CD8-positive, alpha-beta memory T cell (primary cell): ENCODE measurements at regions not wholly inside any gene's neighbourhood (a gene's known extent, or its start where the extent isn't known, plus 50 kb on each side); places are given as distances from the start of the nearest gene placed in this dataset.
"Not testable (repeated sequence)": the region's sequence is repeated elsewhere in the genome, so short reads cannot be mapped to it uniquely, and the experiment has no call there.

Experiments used
- CTCF ChIA-PET: fragments of 350-600 bp; sonication (Branson Sonifier 250); formaldehyde crosslinking; loops from one replicate; lab custom pipeline; 2021; ENCODE audit warnings: antibody characterized with exemption; lab: Charles Lee
- POLR2A ChIA-PET: fragments of 350-600 bp; sonication (Branson Sonifier 250); formaldehyde crosslinking; loops from one replicate; lab custom pipeline; 2021; ENCODE audit warnings: antibody characterized with exemption; lab: Charles Lee
- DNase-seq, 5 donors: peaks; one replicate each; pipeline versions ENCODE4 v3.0.0 to v3.0.0-alpha.2; 2020 to 2022; ENCODE audit warnings: mixed read lengths in 1 of 5
- H3K27ac ChIP-seq: one replicate; pipeline ENCODE4 v1.7.0; 2013; ENCODE audit warnings: low read depth, mild to moderate bottlenecking, low read length, moderate library complexity
- H3K27me3 ChIP-seq: 2 replicates; pipeline ENCODE4 v1.7.0; 2013; ENCODE audit warnings: low read length, mild to moderate bottlenecking; ENCODE audit not compliant: insufficient read depth, poor library complexity, severe bottlenecking
- H3K36me3 ChIP-seq: 2 replicates; pipeline ENCODE4 v1.7.0; 2013; ENCODE audit warnings: mild to moderate bottlenecking, low read length, moderate library complexity; ENCODE audit not compliant: insufficient read depth
- H3K4me1 ChIP-seq: 2 replicates; pipeline ENCODE4 v1.7.0; 2013; ENCODE audit warnings: mild to moderate bottlenecking, low read length, moderate library complexity; ENCODE audit not compliant: insufficient read depth
- H3K4me3 ChIP-seq: 2 replicates; pipeline ENCODE4 v1.7.0; 2013; ENCODE audit warnings: mild to moderate bottlenecking, low read length
- H3K9me3 ChIP-seq: 2 replicates; pipeline ENCODE4 v1.7.0; 2013; ENCODE audit warnings: mild to moderate bottlenecking, low read length
- H3K27ac Mint-ChIP-seq, 8 donors: one replicate each; pipeline ENCODE4 v1.8.0; 2020 to 2021; ENCODE audit warnings: mixed read lengths in 8 of 8, mild to moderate bottlenecking in 6 of 8, inconsistent platforms in 3 of 8, moderate library complexity in 3 of 8
- H3K27me3 Mint-ChIP-seq, 2 donors: one replicate each; pipeline ENCODE4 v1.8.0; 2020 to 2021; ENCODE audit warnings: mixed read lengths in 2 of 2, mild to moderate bottlenecking in 1 of 2, moderate library complexity in 1 of 2
- H3K36me3 Mint-ChIP-seq, 3 donors: one replicate each; pipeline ENCODE4 v1.8.0; 2020 to 2021; ENCODE audit warnings: mixed read lengths in 3 of 3, inconsistent platforms in 1 of 3, mild to moderate bottlenecking in 1 of 3
- H3K4me1 Mint-ChIP-seq, 3 donors: one replicate each; pipeline ENCODE4 v1.8.0; 2020 to 2021; ENCODE audit warnings: mixed read lengths in 3 of 3, inconsistent platforms in 1 of 3, mild to moderate bottlenecking in 1 of 3
- H3K4me3 Mint-ChIP-seq, 7 donors: one replicate each; pipeline ENCODE4 v1.8.0; 2020 to 2021; ENCODE audit warnings: mixed read lengths in 7 of 7, mild to moderate bottlenecking in 6 of 7, moderate library complexity in 4 of 7, inconsistent platforms in 2 of 7
- H3K9me3 Mint-ChIP-seq, 5 donors: one replicate each; pipeline ENCODE4 v1.8.0; 2020 to 2022; ENCODE audit warnings: mixed read lengths in 5 of 5, mild to moderate bottlenecking in 3 of 5, moderate library complexity in 2 of 5, inconsistent platforms in 1 of 5

GRCh38 chr11:29093416-29094120 is 923.3 kb downstream of the KCNA4 start:
- H3K27me3 Mint-ChIP-seq: no peaks in the 10 kb centered on the region
- H3K4me3 Mint-ChIP-seq: no peak overlapping the region
- Histone ChIP-seq H3K27me3 (no peaks in the 10 kb centered on the region), H3K27ac (no peak overlapping the region), H3K4me3 (no peak overlapping the region), H3K4me1 (no peaks in the 10 kb centered on the region), H3K9me3 (no peaks in the 10 kb centered on the region), H3K36me3 (no peaks in the 10 kb centered on the region)
- no peaks in the 10 kb centered on the region for H3K4me1 Mint-ChIP-seq
- peaks cover 2 to 28% (median 13%) of the 10 kb centered on the region in 5 donors for H3K9me3 Mint-ChIP-seq
- ChIA-PET POLR2A (no interaction called here), CTCF (no interaction called here)
- H3K36me3 Mint-ChIP-seq: no peaks in the 10 kb centered on the region
- no peak overlapping the region for H3K27ac Mint-ChIP-seq
- DNase-seq: no peak

DNA sequence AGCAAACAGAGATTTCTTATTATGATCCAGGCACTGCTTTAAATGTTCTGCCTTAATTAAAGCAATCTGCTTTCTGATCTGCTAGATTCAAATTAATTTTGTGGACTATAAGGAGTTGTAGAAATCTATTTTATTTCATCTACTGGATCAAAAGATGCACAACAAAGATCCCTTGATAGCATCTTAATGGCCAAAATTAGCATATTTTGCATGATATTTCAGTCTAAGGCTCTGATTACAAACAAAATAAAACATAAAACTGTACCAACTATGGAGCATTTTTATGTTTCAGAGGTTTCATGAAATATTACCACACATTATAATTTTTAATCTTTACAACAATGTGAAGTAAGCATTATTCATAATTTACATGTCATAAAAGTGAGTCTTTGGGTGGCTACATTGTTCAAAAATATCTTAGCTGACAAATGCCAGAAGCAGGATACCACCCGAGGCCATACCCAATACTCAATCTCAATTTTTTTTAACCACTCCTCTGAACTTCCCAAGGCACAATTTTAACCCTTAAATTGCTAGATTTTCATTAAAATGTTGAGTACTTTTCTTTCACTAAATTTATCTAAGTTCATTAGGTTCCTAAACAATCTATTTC is 929.5 kb downstream of the KCNA4 start:
- Histone ChIP-seq H3K9me3 (no peaks in the 10 kb centered on the region), H3K4me1 (no peaks in the 10 kb centered on the region), H3K27me3 (no peaks in the 10 kb centered on the region), H3K4me3 (no peak overlapping the region), H3K36me3 (no peaks in the 10 kb centered on the region), H3K27ac (no peak overlapping the region)
- DNase-seq: no peak
- H3K27ac Mint-ChIP-seq: no peak overlapping the region
- no peaks in the 10 kb centered on the region for H3K27me3 Mint-ChIP-seq
- peaks cover 0 to 1% (median 0%) of the 10 kb centered on the region in 3 donors for H3K36me3 Mint-ChIP-seq
- CTCF ChIA-PET: no interaction called here
- POLR2A ChIA-PET: no interaction called here
- H3K9me3 Mint-ChIP-seq: peaks cover 2 to 41% (median 13%) of the 10 kb centered on the region in 5 donors
- no peaks in the 10 kb centered on the region for H3K4me1 Mint-ChIP-seq
- H3K4me3 Mint-ChIP-seq: no peak overlapping the region

GRCh38 chr11:29075726-29076125 is 941.1 kb downstream of the KCNA4 start:
- no peaks in the 10 kb centered on the region for H3K36me3 Mint-ChIP-seq
- H3K36me3 ChIP-seq: no peaks in the 10 kb centered on the region
- H3K4me1 ChIP-seq: no peaks in the 10 kb centered on the region
- CTCF ChIA-PET: no interaction called here
- H3K27me3 ChIP-seq: no peaks in the 10 kb centered on the region
- no peaks in the 10 kb centered on the region for H3K9me3 ChIP-seq
- peaks cover 5 to 42% (median 13%) of the 10 kb centered on the region in 5 donors for H3K9me3 Mint-ChIP-seq
- no peak for DNase-seq
- no peaks in the 10 kb centered on the region for H3K27me3 Mint-ChIP-seq
- POLR2A ChIA-PET: no interaction called here
- no peak overlapping the region for H3K27ac ChIP-seq
- H3K4me1 Mint-ChIP-seq: no peaks in the 10 kb centered on the region
- H3K4me3 Mint-ChIP-seq: no peak overlapping the region
- no peak overlapping the region for H3K4me3 ChIP-seq
- H3K27ac Mint-ChIP-seq: no peak overlapping the region

GRCh38 chr11:29063630-29064361 is 953.0 kb downstream of the KCNA4 start:
- Mint-ChIP-seq H3K27ac (no peak overlapping the region), H3K36me3 (no peaks in the 10 kb centered on the region), H3K4me1 (no peaks in the 10 kb centered on the region), H3K9me3 (peaks cover 10 to 38% (median 20%) of the 10 kb centered on the region in 5 donors), H3K4me3 (no peak overlapping the region), H3K27me3 (no peaks in the 10 kb centered on the region)
- Histone ChIP-seq H3K27me3 (no peaks in the 10 kb centered on the region), H3K9me3 (no peaks in the 10 kb centered on the region), H3K4me1 (no peaks in the 10 kb centered on the region), H3K36me3 (no peaks in the 10 kb centered on the region), H3K4me3 (no peak overlapping the region), H3K27ac (no peak overlapping the region)
- CTCF ChIA-PET: no interaction called here
- DNase-seq: no peak
- POLR2A ChIA-PET: no interaction called here

DNA sequence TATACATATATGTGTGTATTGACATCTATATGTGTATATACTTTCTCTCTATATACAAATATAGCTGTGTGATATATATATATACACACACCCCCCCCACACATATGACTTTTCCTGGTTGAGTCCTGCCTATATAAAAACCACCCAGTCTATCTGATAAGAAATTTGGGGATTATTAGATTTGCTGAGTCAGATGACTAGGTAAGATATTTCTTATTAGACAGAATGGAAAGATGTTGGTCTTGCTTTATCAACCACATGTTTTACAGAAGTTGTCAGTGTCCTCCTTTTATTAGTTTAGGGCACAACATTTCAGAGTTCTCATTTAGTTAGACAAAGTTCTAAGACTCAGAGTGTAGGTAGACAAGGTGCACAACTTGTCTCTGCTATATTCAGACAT is 953.3 kb downstream of the METTL15 start:
- no peak overlapping the region for H3K27ac ChIP-seq
- H3K4me1 Mint-ChIP-seq: no peaks in the 10 kb centered on the region
- H3K36me3 ChIP-seq: no peaks in the 10 kb centered on the region
- no peaks in the 10 kb centered on the region for H3K27me3 ChIP-seq
- no peak overlapping the region for H3K4me3 Mint-ChIP-seq
- H3K4me1 ChIP-seq: no peaks in the 10 kb centered on the region
- no peaks in the 10 kb centered on the region for H3K27me3 Mint-ChIP-seq
- H3K4me3 ChIP-seq: no peak overlapping the region
- ChIA-PET CTCF (no interaction called here), POLR2A (no interaction called here)
- no peaks in the 10 kb centered on the region for H3K9me3 ChIP-seq
- H3K36me3 Mint-ChIP-seq: no peaks in the 10 kb centered on the region
- no peak overlapping the region for H3K27ac Mint-ChIP-seq
- no peak for DNase-seq
- H3K9me3 Mint-ChIP-seq: peaks cover 4 to 29% (median 10%) of the 10 kb centered on the region in 5 donors

DNA sequence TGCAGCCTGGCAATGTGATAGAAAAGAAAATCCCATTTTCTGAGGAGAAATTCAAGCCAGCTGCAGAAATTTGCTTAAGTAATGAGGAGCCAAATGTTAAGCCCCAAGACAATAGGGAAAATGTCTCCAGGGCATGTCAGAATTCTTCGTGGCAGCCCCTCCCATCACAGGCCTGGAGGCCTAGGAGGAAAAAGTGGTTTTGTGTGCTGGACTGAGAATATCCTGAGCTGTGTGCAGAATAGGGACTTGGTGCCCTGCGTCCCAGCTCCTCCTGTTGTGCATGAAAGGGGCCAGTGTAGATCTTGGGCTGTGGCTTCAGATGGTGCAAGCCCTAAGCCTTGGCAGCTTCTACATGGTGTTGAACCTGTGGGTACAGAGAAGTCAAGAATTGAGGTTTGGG is 948.3 kb downstream of the METTL15 start:
- H3K36me3 ChIP-seq, H3K9me3 ChIP-seq, DNase-seq, H3K27me3 ChIP-seq, H3K4me3 Mint-ChIP-seq, H3K27ac Mint-ChIP-seq, H3K27ac ChIP-seq, POLR2A ChIA-PET, CTCF ChIA-PET, H3K4me1 Mint-ChIP-seq, H3K36me3 Mint-ChIP-seq, H3K4me3 ChIP-seq, H3K4me1 ChIP-seq, H3K27me3 Mint-ChIP-seq: not testable (repeated sequence)
- H3K9me3 Mint-ChIP-seq: peaks cover 11 to 31% (median 20%) of the 10 kb centered on the region in 5 donors

GRCh38 chr11:29051935-29052334 is 943.7 kb downstream of the METTL15 start:
- H3K4me1 ChIP-seq: no peaks in the 10 kb centered on the region
- H3K9me3 ChIP-seq: no peaks in the 10 kb centered on the region
- H3K27ac Mint-ChIP-seq: no peak overlapping the region
- H3K27me3 ChIP-seq: no peaks in the 10 kb centered on the region
- no peak for DNase-seq
- CTCF ChIA-PET: no interaction called here
- H3K9me3 Mint-ChIP-seq: peaks cover 12 to 28% (median 18%) of the 10 kb centered on the region in 5 donors
- H3K4me3 Mint-ChIP-seq: no peak overlapping the region
- no peak overlapping the region for H3K4me3 ChIP-seq
- no peaks in the 10 kb centered on the region for H3K36me3 ChIP-seq
- H3K36me3 Mint-ChIP-seq: no peaks in the 10 kb centered on the region
- POLR2A ChIA-PET: no interaction called here
- no peaks in the 10 kb centered on the region for H3K27me3 Mint-ChIP-seq
- H3K4me1 Mint-ChIP-seq: no peaks in the 10 kb centered on the region
- H3K27ac ChIP-seq: no peak overlapping the region

DNA sequence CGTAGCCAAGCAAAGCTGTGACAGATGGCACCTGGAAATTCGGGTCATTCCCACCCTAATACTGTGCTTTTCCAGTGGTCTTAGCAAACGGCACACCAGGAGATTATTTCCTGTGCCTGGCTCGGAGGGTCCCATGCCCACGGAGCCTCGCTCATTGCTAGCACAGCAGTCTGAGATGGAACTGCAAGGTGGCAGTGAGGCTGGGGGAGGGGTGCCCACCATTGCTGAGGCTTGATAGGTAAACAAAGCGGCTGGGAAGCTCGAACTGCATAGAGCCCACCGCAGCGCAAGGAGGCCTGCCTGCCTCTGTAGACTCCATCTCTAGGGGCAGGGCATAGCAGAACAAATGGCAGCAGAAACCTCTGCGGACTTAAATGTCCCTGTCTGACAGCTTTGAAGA is 942.8 kb downstream of the METTL15 start:
- H3K4me1 ChIP-seq, POLR2A ChIA-PET, H3K4me3 Mint-ChIP-seq, DNase-seq, H3K27ac ChIP-seq, H3K4me1 Mint-ChIP-seq, H3K4me3 ChIP-seq, H3K36me3 Mint-ChIP-seq, CTCF ChIA-PET, H3K27ac Mint-ChIP-seq, H3K27me3 ChIP-seq, H3K36me3 ChIP-seq, H3K9me3 ChIP-seq, H3K27me3 Mint-ChIP-seq: not testable (repeated sequence)
- H3K9me3 Mint-ChIP-seq: peaks cover 10 to 22% (median 16%) of the 10 kb centered on the region in 5 donors
